ENCODE measurements at regions not wholly inside any gene's neighbourhood (a gene's known extent, or its start where the extent isn't known, plus 50 kb on each side); places are given as distances from the start of the nearest gene placed in this dataset.

DNA sequence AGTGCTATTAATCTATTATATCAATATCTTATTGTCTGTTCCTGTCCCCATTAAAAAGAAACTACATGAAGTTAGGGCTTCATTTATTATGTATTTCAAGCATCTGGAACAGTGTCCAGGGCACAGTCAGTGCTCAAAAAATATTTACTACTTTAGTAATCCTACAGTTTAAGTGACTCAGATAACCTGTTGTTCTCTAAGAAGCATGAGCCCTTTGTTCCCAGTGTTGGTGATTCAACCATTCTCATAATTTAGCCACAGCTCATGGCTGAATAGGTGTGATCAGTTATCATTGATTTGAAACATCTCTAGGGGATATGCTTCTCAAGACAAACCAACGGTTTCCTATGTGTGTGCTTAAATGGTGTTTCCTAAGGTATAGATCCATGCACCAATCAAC is 292.7 kb downstream of the TMEM167A start:
- Histone ChIP-seq H3K79me2 (ENCODE audit: low read length) (no peaks in the 10 kb centered on the region), H3K36me3 (replicated peaks; ENCODE audit: low read depth, low read length) (no peaks in the 10 kb centered on the region), H3K27me3 (ENCODE audit: low read depth, low read length) (no peaks in the 10 kb centered on the region), H3K4me3 (ENCODE audit: low read length) (no peak overlapping the region), H4K20me1 (ENCODE audit: insufficient read depth, low read length) (no peaks in the 10 kb centered on the region), H3K27ac (ENCODE audit: low read length) (no peak overlapping the region), H3K9me3 (ENCODE audit: insufficient read depth, low read length) (no peaks in the 10 kb centered on the region), H3K9ac (ENCODE audit: low read length) (no peak overlapping the region), H3K4me1 (ENCODE audit: low read length) (no peaks in the 10 kb centered on the region), H2AFZ (ENCODE audit: low read depth, low read length) (no peak overlapping the region), H3K4me2 (ENCODE audit: low read length) (no peak overlapping the region)
- TF ChIP-seq, protein P1, sequence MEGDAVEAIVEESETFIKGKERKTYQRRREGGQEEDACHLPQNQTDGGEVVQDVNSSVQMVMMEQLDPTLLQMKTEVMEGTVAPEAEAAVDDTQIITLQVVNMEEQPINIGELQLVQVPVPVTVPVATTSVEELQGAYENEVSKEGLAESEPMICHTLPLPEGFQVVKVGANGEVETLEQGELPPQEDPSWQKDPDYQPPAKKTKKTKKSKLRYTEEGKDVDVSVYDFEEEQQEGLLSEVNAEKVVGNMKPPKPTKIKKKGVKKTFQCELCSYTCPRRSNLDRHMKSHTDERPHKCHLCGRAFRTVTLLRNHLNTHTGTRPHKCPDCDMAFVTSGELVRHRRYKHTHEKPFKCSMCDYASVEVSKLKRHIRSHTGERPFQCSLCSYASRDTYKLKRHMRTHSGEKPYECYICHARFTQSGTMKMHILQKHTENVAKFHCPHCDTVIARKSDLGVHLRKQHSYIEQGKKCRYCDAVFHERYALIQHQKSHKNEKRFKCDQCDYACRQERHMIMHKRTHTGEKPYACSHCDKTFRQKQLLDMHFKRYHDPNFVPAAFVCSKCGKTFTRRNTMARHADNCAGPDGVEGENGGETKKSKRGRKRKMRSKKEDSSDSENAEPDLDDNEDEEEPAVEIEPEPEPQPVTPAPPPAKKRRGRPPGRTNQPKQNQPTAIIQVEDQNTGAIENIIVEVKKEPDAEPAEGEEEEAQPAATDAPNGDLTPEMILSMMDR (IDR thresholded peaks at IDR 0.05; ENCODE audit: low read depth, low read length): no peak
- no peak for TF ChIP-seq EZH2phosphoT487 (IDR thresholded peaks at IDR 0.05; ENCODE audit: low read depth)

DNA sequence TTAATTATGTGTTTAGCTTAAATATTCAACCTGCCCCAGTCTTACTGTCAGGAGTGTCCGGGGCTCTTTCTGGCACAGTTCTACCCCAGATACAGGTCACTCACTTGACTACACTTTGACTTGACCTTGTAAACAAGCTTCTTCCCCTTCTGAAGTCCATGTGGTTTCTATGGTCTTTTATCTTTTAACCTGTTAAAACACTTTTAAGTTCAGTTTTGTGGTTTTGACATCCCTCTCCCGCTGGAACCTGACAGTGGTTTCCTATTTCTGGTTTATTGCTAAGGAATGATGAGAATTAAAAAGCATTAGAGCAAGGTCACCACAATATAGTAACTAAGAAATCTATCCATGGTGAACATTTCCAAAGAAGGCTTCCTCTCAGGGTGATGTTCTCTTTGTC is 300.1 kb downstream of the TMEM167A start:
- H3K4me3 ChIP-seq (ENCODE audit: low read length): no peak overlapping the region
- TF ChIP-seq, protein P1 (IDR thresholded peaks at IDR 0.05; ENCODE audit: low read depth, low read length): no peak
- H3K27ac ChIP-seq (ENCODE audit: low read length): no peak overlapping the region
- no peaks in the 10 kb centered on the region for H4K20me1 ChIP-seq (ENCODE audit: insufficient read depth, low read length)
- H3K4me2 ChIP-seq (ENCODE audit: low read length): no peak overlapping the region
- H3K79me2 ChIP-seq (ENCODE audit: low read length): no peaks in the 10 kb centered on the region
- H3K9ac ChIP-seq (ENCODE audit: low read length): no peak overlapping the region
- H3K27me3 ChIP-seq (ENCODE audit: low read depth, low read length): no peaks in the 10 kb centered on the region
- no peak overlapping the region for H2AFZ ChIP-seq (ENCODE audit: low read depth, low read length)
- H3K36me3 ChIP-seq (replicated peaks; ENCODE audit: low read depth, low read length): no peaks in the 10 kb centered on the region
- no peaks in the 10 kb centered on the region for H3K9me3 ChIP-seq (ENCODE audit: insufficient read depth, low read length)
- H3K4me1 ChIP-seq (ENCODE audit: low read length): no peaks in the 10 kb centered on the region

- Histone ChIP-seq H3K36me3 (replicated peaks; ENCODE audit: low read depth, low read length) (no peaks in the 10 kb centered on the region), H3K9ac (ENCODE audit: low read length) (no peak overlapping the region), H3K79me2 (ENCODE audit: low read length) (no peaks in the 10 kb centered on the region), H3K4me2 (ENCODE audit: low read length) (no peak overlapping the region), H3K27me3 (ENCODE audit: low read depth, low read length) (no peaks in the 10 kb centered on the region), H2AFZ (ENCODE audit: low read depth, low read length) (no peak overlapping the region), H3K4me3 (ENCODE audit: low read length) (no peak overlapping the region), H4K20me1 (ENCODE audit: insufficient read depth, low read length) (no peaks in the 10 kb centered on the region), H3K9me3 (ENCODE audit: insufficient read depth, low read length) (no peaks in the 10 kb centered on the region), H3K4me1 (ENCODE audit: low read length) (no peaks in the 10 kb centered on the region), H3K27ac (ENCODE audit: low read length) (no peak overlapping the region)
- TF ChIP-seq EZH2phosphoT487 (IDR thresholded peaks at IDR 0.05; ENCODE audit: low read depth): no peak
- TF ChIP-seq, protein P1 (IDR thresholded peaks at IDR 0.05; ENCODE audit: low read depth, low read length): no peak
Measured at GRCh38 chr5:82772281-82772680, 304.9 kb downstream of the TMEM167A start.

DNA sequence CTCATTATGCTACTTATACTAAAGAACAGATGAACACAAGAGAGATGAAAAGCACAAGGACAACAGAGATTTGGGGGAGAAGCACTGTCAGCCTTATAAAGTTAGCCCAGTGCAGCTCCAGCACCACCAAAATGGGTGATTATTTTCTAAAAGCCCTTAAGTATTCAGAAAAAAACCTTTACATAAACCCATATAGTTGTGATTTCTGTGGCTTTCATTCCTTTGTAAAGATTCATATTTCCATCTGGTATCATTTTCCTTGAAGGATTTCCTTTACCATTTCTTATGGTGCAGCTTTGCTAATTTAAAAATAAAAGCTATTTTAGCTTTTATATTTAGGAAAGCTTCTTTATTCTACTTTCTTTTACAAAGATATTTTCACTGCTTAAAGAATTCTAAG is 311.0 kb downstream of the TMEM167A start:
- Histone ChIP-seq H3K27ac (ENCODE audit: low read length) (no peak overlapping the region), H3K9me3 (ENCODE audit: insufficient read depth, low read length) (no peaks in the 10 kb centered on the region)
- TF ChIP-seq, protein P1 (IDR thresholded peaks at IDR 0.05; ENCODE audit: low read depth, low read length): no peak
- TF ChIP-seq EZH2phosphoT487 (IDR thresholded peaks at IDR 0.05; ENCODE audit: low read depth): no peak

More for the DNA sequence above, 311.0 kb downstream of the TMEM167A start:
- no peak overlapping the region for H2AFZ ChIP-seq (ENCODE audit: low read depth, low read length)
- H3K36me3 ChIP-seq (replicated peaks; ENCODE audit: low read depth, low read length): no peaks in the 10 kb centered on the region
- no peak overlapping the region for H3K4me2 ChIP-seq (ENCODE audit: low read length)
- no peaks in the 10 kb centered on the region for H4K20me1 ChIP-seq (ENCODE audit: insufficient read depth, low read length)
- no peaks in the 10 kb centered on the region for H3K79me2 ChIP-seq (ENCODE audit: low read length)
- H3K27me3 ChIP-seq (ENCODE audit: low read depth, low read length): no peaks in the 10 kb centered on the region
- H3K9ac ChIP-seq (ENCODE audit: low read length): no peak overlapping the region
- H3K4me1 ChIP-seq (ENCODE audit: low read length): no peaks in the 10 kb centered on the region
- H3K4me3 ChIP-seq (ENCODE audit: low read length): no peak overlapping the region
